ENCODE measurements at regions not wholly inside any gene's neighbourhood (a gene's known extent, or its start where the extent isn't known, plus 50 kb on each side); places are given as distances from the start of the nearest gene placed in this dataset.

GRCh38 chr6:25051083-25051482 is 115.3 kb upstream of the RIPOR2 start:
- Histone ChIP-seq H3K27ac (ENCODE audit: low read depth in 1 of 2, low read length in 1 of 2) (no peak overlapping the region), H3K27me3 (ENCODE audit: control insufficient read depth in 3 of 3, insufficient read depth in 3 of 3, low read length in 2 of 3) (no peaks in the 10 kb centered on the region), H3K4me1 (ENCODE audit: control insufficient read depth in 5 of 5, insufficient read depth in 5 of 5, low read length in 5 of 5) (no peaks in the 10 kb centered on the region), H3K9me3 (ENCODE audit: control insufficient read depth in 4 of 4, insufficient read depth in 3 of 4, low read length in 3 of 4) (no peaks in the 10 kb centered on the region), H3K36me3 (ENCODE audit: control insufficient read depth in 4 of 4, insufficient read depth in 4 of 4, low read length in 4 of 4) (no peaks in the 10 kb centered on the region), H3K9ac (ENCODE audit: insufficient read depth in 1 of 2, low read length in 2 of 2) (no peak overlapping the region), H3K4me3 (no peak overlapping the region)
- TF ChIP-seq CTCF (IDR thresholded peaks at IDR 0.05; ENCODE audit: control extremely low read depth, extremely low read depth) = no peak
- DNase-seq = no peak
- ATAC-seq (ENCODE audit: insufficient read depth, low FRiP score) = no peak
- WGBS, 2 donors = 34 to 43% methylated on average over 2 of the region's 2 CpGs

DNA sequence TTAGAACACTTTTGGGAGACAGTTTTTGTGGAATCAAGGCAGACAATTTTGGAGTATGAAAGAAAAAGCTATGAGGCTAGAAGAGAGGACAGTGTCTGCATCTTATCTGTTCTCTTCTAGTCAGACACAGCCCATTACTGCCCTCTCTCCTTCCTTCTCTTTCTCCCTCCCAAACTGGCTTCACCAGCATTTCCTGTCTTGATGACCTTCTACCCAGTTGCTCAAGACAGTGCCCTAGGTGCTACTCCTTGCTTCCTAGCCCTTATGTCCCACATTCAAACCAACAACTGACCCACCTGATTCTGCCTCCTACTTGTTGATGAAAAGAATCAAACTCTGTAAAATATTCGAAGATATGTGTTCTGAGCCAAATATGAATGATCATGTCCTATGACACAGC is 116.4 kb upstream of the RIPOR2 start:
- Histone ChIP-seq H3K9me3 (ENCODE audit: control insufficient read depth in 4 of 4, insufficient read depth in 3 of 4, low read length in 3 of 4) (no peaks in the 10 kb centered on the region), H3K4me1 (ENCODE audit: control insufficient read depth in 5 of 5, insufficient read depth in 5 of 5, low read length in 5 of 5) (peaks cover 0 to 5% (median 0%) of the 10 kb centered on the region in 5 donors), H3K36me3 (ENCODE audit: control insufficient read depth in 4 of 4, insufficient read depth in 4 of 4, low read length in 4 of 4) (no peaks in the 10 kb centered on the region), H3K4me3 (no peak overlapping the region), H3K9ac (ENCODE audit: insufficient read depth in 1 of 2, low read length in 2 of 2) (no peak overlapping the region), H3K27ac (ENCODE audit: low read depth in 1 of 2, low read length in 1 of 2) (no peak overlapping the region), H3K27me3 (ENCODE audit: control insufficient read depth in 3 of 3, insufficient read depth in 3 of 3, low read length in 2 of 3) (no peaks in the 10 kb centered on the region)
- ATAC-seq (ENCODE audit: insufficient read depth, low FRiP score) (no peak), DNase-seq (no peak)
- TF ChIP-seq CTCF (IDR thresholded peaks at IDR 0.05; ENCODE audit: control extremely low read depth, extremely low read depth) = no peak
- 93 to 94% methylated on average over 1 of the region's 1 CpG for WGBS, 2 donors

DNA sequence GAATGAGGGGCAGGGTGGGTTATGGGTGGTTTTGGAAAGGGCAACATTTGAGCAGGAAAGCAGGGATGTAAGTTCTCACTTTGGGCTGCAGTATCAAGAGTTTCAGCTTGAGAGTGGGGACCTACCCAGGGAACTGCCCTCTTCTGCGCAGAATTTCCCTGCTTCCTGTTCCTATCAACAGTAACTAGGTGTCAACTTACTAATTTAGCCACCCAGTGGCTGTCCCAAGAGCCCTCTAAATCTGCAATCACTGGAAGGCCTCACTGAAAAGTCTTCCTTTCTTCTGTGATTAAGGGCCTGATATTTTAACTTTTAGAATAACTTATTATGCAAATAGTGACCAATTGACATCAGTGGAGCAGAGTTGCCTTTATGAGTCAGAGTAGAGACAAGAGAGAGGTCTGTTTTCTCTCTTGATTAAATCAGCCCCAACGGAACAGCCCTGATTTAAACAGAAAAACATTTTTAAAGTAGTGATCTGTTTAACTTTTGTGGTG is 118.2 kb upstream of the RIPOR2 start:
- Histone ChIP-seq H3K27ac (ENCODE audit: low read depth in 1 of 2, low read length in 1 of 2) (no peak overlapping the region), H3K9ac (ENCODE audit: insufficient read depth in 1 of 2, low read length in 2 of 2) (no peak overlapping the region), H3K4me3 (no peak overlapping the region), H3K36me3 (ENCODE audit: control insufficient read depth in 4 of 4, insufficient read depth in 4 of 4, low read length in 4 of 4) (no peaks in the 10 kb centered on the region), H3K9me3 (ENCODE audit: control insufficient read depth in 4 of 4, insufficient read depth in 3 of 4, low read length in 3 of 4) (no peaks in the 10 kb centered on the region), H3K27me3 (ENCODE audit: control insufficient read depth in 3 of 3, insufficient read depth in 3 of 3, low read length in 2 of 3) (no peaks in the 10 kb centered on the region), H3K4me1 (ENCODE audit: control insufficient read depth in 5 of 5, insufficient read depth in 5 of 5, low read length in 5 of 5) (peaks cover 0 to 12% (median 0%) of the 10 kb centered on the region in 5 donors)
- ATAC-seq (ENCODE audit: insufficient read depth, low FRiP score) = peak; percentile 44
- DNase-seq = peak in 1 of 3 donors; percentile 25
- TF ChIP-seq CTCF (IDR thresholded peaks at IDR 0.05; ENCODE audit: control extremely low read depth, extremely low read depth) = no peak
- 37 to 51% methylated on average over 2 of the region's 2 CpGs for WGBS, 2 donors

DNA sequence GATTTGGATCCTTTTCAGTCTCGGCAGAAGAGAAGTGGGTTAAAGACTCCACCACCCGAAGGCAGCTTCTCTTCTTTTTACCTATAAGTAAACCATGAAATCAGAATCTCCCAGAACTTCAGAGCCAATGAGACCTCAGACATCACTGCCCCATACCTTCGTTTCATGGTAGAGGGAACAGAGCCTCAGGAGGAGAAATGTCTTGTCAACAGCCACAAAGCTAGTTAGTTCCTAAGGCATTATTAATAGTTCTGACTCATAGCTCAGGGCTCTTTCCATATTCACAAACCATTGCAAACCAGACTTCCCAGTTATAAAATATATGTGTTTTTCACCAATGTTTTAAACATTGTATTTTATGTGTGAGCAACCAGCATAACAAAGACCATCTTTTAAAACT is 118.7 kb upstream of the RIPOR2 start:
- Histone ChIP-seq H3K4me3 (no peak overlapping the region), H3K4me1 (ENCODE audit: control insufficient read depth in 5 of 5, insufficient read depth in 5 of 5, low read length in 5 of 5) (peaks cover 0 to 12% (median 0%) of the 10 kb centered on the region in 5 donors), H3K27ac (ENCODE audit: low read depth in 1 of 2, low read length in 1 of 2) (no peak overlapping the region), H3K27me3 (ENCODE audit: control insufficient read depth in 3 of 3, insufficient read depth in 3 of 3, low read length in 2 of 3) (no peaks in the 10 kb centered on the region), H3K9ac (ENCODE audit: insufficient read depth in 1 of 2, low read length in 2 of 2) (no peak overlapping the region), H3K36me3 (ENCODE audit: control insufficient read depth in 4 of 4, insufficient read depth in 4 of 4, low read length in 4 of 4) (no peaks in the 10 kb centered on the region), H3K9me3 (ENCODE audit: control insufficient read depth in 4 of 4, insufficient read depth in 3 of 4, low read length in 3 of 4) (no peaks in the 10 kb centered on the region)
- ATAC-seq (ENCODE audit: insufficient read depth, low FRiP score) (no peak), DNase-seq (no peak)
- 72 to 73% methylated on average over 3 of the region's 3 CpGs for WGBS, 2 donors
- no peak for TF ChIP-seq CTCF (IDR thresholded peaks at IDR 0.05; ENCODE audit: control extremely low read depth, extremely low read depth)

All from lung (tissue), 11 donors.